AG04449 (cell line): ENCODE measurements at regions not wholly inside any gene's neighbourhood (a gene's known extent, or its start where the extent isn't known, plus 50 kb on each side); places are given as distances from the start of the nearest gene placed in this dataset.

Experiments
- CTCF ChIA-PET: fragments of 350-600 bp; formaldehyde crosslinking; extraction: SDS; loops from one replicate; lab custom pipeline; 2021; ENCODE audit warnings: antibody characterized with exemption; lab: Yijun Ruan, JAX
- POLR2A ChIA-PET: fragments of 400-600, 350-600 bp; formaldehyde crosslinking; extraction: SDS; loops from one replicate; lab custom pipeline; 2020; ENCODE audit warnings: antibody characterized with exemption, inconsistent platforms; lab: Yijun Ruan, JAX
- DNase-seq: peaks from one replicate; pipeline ENCODE4 v3.0.0-alpha.2; 2010; ENCODE audit warnings: low read depth, low spot score
- H3K4me3 ChIP-seq: 2 replicates; pipeline ENCODE4 v1.5.1; 2011; ENCODE audit warnings: low read depth, mild to moderate bottlenecking, control low read depth, low read length
- TF ChIP-seq, protein P1 (sequence below): IDR thresholded peaks from one replicate; pipeline ENCODE4 v1.5.1; 2011; ENCODE audit warnings: mild to moderate bottlenecking, moderate library complexity, low read length, control low read depth, inconsistent platforms; ENCODE audit not compliant: insufficient read depth; ENCODE audit errors: missing control alignments

DNA sequence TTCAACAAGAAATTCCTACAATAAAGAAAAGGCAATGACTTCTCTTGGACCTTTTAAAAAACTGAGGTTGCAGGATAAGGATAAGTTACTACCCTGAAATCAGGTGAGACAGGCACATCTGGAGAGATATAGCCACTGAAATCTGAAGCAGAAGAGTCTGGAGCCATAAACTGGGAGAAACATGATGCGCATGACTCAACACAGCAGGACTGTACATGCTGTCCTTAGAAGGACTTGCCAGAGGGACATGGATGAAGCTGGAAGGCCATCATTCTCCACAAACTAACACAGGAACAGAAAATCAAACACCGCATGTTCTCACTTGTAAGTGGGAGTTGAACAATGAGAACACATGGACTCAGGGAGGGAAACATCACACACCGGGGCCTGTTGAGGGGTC is 1020.2 kb downstream of the AGBL1 start:
- POLR2A ChIA-PET, result no interaction called here
- CTCF ChIA-PET, result no interaction called here
- no peak for DNase-seq
- TF ChIP-seq, protein P1, sequence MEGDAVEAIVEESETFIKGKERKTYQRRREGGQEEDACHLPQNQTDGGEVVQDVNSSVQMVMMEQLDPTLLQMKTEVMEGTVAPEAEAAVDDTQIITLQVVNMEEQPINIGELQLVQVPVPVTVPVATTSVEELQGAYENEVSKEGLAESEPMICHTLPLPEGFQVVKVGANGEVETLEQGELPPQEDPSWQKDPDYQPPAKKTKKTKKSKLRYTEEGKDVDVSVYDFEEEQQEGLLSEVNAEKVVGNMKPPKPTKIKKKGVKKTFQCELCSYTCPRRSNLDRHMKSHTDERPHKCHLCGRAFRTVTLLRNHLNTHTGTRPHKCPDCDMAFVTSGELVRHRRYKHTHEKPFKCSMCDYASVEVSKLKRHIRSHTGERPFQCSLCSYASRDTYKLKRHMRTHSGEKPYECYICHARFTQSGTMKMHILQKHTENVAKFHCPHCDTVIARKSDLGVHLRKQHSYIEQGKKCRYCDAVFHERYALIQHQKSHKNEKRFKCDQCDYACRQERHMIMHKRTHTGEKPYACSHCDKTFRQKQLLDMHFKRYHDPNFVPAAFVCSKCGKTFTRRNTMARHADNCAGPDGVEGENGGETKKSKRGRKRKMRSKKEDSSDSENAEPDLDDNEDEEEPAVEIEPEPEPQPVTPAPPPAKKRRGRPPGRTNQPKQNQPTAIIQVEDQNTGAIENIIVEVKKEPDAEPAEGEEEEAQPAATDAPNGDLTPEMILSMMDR, result no peak
- no peak overlapping the region for H3K4me3 ChIP-seq

DNA sequence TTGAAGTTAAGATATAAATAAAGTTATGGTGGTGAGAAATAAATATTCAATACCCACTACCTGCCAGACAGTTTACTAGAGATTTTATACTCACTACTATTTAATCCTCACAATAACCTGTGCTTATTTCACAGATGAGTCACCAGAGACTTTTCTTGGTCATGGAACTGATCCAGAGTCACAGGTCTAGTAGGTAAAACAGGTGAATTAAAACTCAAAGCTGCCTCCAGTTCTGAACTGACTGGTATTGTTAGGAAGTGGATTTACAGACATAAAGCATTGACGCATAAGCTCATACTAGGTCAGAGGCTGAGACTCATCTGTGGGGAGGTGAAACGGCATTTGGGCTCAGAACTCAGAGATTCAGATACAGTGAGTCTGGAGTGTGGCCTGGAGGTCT is 1009.9 kb downstream of the AGBL1 start:
- POLR2A ChIA-PET, result no interaction called here
- TF ChIP-seq, protein P1, result no peak
- DNase-seq, result no peak
- CTCF ChIA-PET, result no interaction called here
- H3K4me3 ChIP-seq, result no peak overlapping the region

DNA sequence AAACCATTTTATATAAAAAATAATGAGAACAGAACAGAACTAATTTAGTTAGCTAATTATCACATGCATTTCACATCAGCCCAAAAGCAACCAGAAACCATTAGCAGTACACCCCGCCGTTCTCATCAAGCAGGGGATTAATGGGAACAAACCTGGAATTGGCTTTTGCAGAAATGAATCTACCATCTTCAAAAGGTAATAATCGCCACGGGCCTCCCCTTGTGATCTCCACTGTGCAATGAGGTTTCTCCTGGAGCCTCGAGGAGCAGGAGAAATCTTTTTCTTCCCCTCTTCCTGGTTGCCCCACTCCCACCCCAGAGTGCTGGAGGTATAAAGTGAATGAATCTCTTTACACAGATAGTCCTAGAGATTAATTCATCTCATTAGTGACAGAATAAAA is 1003.5 kb downstream of the AGBL1 start:
- H3K4me3 ChIP-seq, result no peak overlapping the region
- no peak for DNase-seq
- ChIA-PET POLR2A (no interaction called here), CTCF (no interaction called here)
- TF ChIP-seq, protein P1, result no peak

DNA sequence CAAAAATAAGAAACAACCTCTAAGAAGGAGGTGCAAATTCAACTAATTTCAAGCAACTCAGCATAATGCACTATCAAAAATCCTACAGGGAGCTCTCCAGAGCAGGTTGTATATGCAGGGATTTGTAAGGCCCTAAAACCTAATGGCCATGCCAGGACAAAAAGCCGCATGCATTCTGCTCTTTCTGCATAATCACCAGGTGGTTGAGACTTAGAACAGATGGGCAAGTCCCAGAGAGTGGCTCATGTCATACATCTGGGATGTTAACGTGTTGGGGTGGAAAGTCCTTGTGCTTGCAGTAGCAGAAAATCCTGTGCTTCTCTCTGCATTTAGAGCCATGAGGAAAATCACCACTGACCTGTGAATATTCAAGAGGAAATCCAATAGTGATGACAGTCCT is 1002.9 kb downstream of the AGBL1 start:
- DNase-seq, result no peak
- H3K4me3 ChIP-seq, result no peak overlapping the region
- CTCF ChIA-PET, result no interaction called here
- TF ChIP-seq, protein P1, result no peak
- POLR2A ChIA-PET, result no interaction called here

DNA sequence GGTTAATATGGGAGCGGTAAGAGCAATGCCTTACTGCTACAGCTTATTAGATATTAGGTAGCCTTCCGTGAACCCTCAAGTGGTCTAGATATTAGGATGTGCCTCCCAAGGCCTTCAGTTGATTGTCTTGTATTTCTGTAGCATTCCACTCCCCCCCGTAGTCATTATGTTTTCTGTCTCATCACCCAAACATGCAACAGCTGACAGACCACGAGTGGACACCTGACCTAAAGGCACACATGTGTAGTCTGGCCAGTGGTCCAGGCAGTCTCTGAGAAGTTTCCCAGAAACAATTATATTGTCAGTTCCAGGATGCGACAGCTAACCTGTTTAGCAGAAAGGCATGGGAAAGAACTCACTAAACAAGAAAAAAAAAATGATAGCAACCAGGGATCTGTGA is 1000.9 kb downstream of the AGBL1 start:
- H3K4me3 ChIP-seq, result no peak overlapping the region
- CTCF ChIA-PET, result no interaction called here

More for the DNA sequence above, 1000.9 kb downstream of the AGBL1 start:
- DNase-seq, result no peak
- POLR2A ChIA-PET, result no interaction called here
- TF ChIP-seq, protein P1, result no peak
